Upper lobe of left lung (tissue), 4 donors: ENCODE measurements at regions not wholly inside any gene's neighbourhood (a gene's known extent, or its start where the extent isn't known, plus 50 kb on each side); places are given as distances from the start of the nearest gene placed in this dataset.

ENCODE experiments used
- EP300 ChIP-seq, 4 donors: sonication (generic); formaldehyde crosslinking; IDR thresholded peaks; one replicate each; pipeline ENCODE4 v1.5.1; 2017; ENCODE audit warnings: antibody characterized with exemption in 4 of 4, control low read depth in 2 of 4
- POLR2A ChIP-seq, 4 donors: fragments of 450-650 bp; IDR thresholded peaks; one replicate each; pipeline ENCODE4 v1.5.1; 2016 to 2017; ENCODE audit warnings: antibody characterized with exemption in 4 of 4, mild to moderate bottlenecking in 2 of 4
- POLR2AphosphoS5 ChIP-seq, 2 donors: sonication (generic); formaldehyde crosslinking; IDR thresholded peaks; one replicate each; pipeline ENCODE4 v1.5.1; 2017; ENCODE audit warnings: antibody characterized with exemption in 2 of 2
- TF ChIP-seq, protein P1 (sequence below), 6 experiments: fragments of 450-650 bp in 4 of 6; fragments of 200-600 bp in 2 of 6; sonication (generic) in 2 of 6; IDR thresholded peaks; one replicate each; pipeline ENCODE4 v1.5.1; 2016 to 2019; ENCODE audit warnings: antibody characterized with exemption in 6 of 6

DNA sequence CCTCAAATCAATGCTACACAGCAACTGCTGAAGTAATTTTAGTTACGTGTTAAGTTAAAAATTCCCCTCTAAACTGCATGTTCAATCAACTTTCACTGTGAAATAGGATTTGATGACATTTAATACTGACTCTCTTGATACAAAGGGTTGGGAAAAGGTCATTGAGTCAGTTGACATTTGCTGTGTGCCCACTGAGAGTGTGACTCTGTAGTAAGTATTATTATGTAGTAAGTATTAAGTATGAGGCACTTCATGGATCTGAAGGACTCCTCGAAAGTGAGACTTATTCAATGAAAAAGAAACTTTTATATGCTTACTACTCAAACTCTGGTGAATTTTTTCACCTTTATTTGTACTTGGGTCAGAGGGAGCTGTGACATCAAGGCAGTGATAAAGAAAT, 83.1 kb upstream of the S1PR1 start:
- TF ChIP-seq POLR2A (IDR thresholded peaks at IDR 0.05) = no peak
- no peak for TF ChIP-seq EP300 (IDR thresholded peaks at IDR 0.05)
- TF ChIP-seq, protein P1, sequence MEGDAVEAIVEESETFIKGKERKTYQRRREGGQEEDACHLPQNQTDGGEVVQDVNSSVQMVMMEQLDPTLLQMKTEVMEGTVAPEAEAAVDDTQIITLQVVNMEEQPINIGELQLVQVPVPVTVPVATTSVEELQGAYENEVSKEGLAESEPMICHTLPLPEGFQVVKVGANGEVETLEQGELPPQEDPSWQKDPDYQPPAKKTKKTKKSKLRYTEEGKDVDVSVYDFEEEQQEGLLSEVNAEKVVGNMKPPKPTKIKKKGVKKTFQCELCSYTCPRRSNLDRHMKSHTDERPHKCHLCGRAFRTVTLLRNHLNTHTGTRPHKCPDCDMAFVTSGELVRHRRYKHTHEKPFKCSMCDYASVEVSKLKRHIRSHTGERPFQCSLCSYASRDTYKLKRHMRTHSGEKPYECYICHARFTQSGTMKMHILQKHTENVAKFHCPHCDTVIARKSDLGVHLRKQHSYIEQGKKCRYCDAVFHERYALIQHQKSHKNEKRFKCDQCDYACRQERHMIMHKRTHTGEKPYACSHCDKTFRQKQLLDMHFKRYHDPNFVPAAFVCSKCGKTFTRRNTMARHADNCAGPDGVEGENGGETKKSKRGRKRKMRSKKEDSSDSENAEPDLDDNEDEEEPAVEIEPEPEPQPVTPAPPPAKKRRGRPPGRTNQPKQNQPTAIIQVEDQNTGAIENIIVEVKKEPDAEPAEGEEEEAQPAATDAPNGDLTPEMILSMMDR (IDR thresholded peaks at IDR 0.05) = no peak
- TF ChIP-seq POLR2AphosphoS5 (IDR thresholded peaks at IDR 0.05) = no peak
